ENCODE measurements at regions not wholly inside any gene's neighbourhood (a gene's known extent, or its start where the extent isn't known, plus 50 kb on each side); places are given as distances from the start of the nearest gene placed in this dataset.
"Not testable (repeated sequence)": the region's sequence is repeated elsewhere in the genome, so short reads cannot be mapped to it uniquely, and the experiment has no call there.

- intact Hi-C loops (cut with micrococcal nuclease), result no loop called here
- ChIA-PET CTCF (interaction anchor here (1.1 to 1.5 kb wide), 3 partner anchors 13 to 187 kb away, joined by 3 to 4 read pairs (median 4); no protein-coding TSS in a partner anchor), POLR2A (no interaction called here)
- Mint-ChIP-seq H3K27me3 (peaks cover 6% of the 10 kb centered on the region), H3K36me3 (ENCODE audit: low read depth) (peaks cover 2% of the 10 kb centered on the region), H3K9me3 (peaks cover 6% of the 10 kb centered on the region), H3K27ac (no peak overlapping the region), H3K4me1 (ENCODE audit: low read depth) (peaks cover 13% of the 10 kb centered on the region), H3K4me3 (no peak overlapping the region)
- DNase-seq (no peak), ATAC-seq (no peak)
- no peak for TF ChIP-seq CTCF (IDR thresholded peaks at IDR 0.05)
Observed at GRCh38 chr9:94026816-94027215, 57.4 kb upstream of the PTPDC1 start.

- H3K27me3 Mint-ChIP-seq; H3K9me3 Mint-ChIP-seq; H3K4me1 Mint-ChIP-seq (ENCODE audit: low read depth); ATAC-seq; POLR2A ChIA-PET; H3K36me3 Mint-ChIP-seq (ENCODE audit: low read depth); intact Hi-C loops (cut with micrococcal nuclease); H3K27ac Mint-ChIP-seq; DNase-seq; H3K4me3 Mint-ChIP-seq; CTCF ChIA-PET: not testable (repeated sequence)
Observed at GRCh38 chr9:94022476-94022875, 61.8 kb upstream of the PTPDC1 start.

- ATAC-seq; H3K27ac Mint-ChIP-seq; H3K9me3 Mint-ChIP-seq; intact Hi-C loops (cut with micrococcal nuclease); H3K27me3 Mint-ChIP-seq; POLR2A ChIA-PET; CTCF ChIA-PET; H3K36me3 Mint-ChIP-seq (ENCODE audit: low read depth); H3K4me3 Mint-ChIP-seq; H3K4me1 Mint-ChIP-seq (ENCODE audit: low read depth); DNase-seq: not testable (repeated sequence)
Observed at GRCh38 chr9:94020836-94021235, 63.4 kb upstream of the PTPDC1 start.

GRCh38 chr9:94018628-94019027 is 63.5 kb upstream of the BARX1 start:
- Mint-ChIP-seq H3K27me3 (no peaks in the 10 kb centered on the region), H3K9me3 (peaks cover 6% of the 10 kb centered on the region), H3K4me1 (ENCODE audit: low read depth) (no peaks in the 10 kb centered on the region), H3K4me3 (no peak overlapping the region), H3K36me3 (ENCODE audit: low read depth) (no peaks in the 10 kb centered on the region), H3K27ac (no peak overlapping the region)
- POLR2A ChIA-PET, result no interaction called here
- CTCF ChIA-PET, result no interaction called here
- no peak for TF ChIP-seq CTCF (IDR thresholded peaks at IDR 0.05)
- ATAC-seq (no peak), DNase-seq (no peak)
- intact Hi-C loops (cut with micrococcal nuclease), result no loop called here

GRCh38 chr9:94017939-94018531 is 62.9 kb upstream of the BARX1 start:
- Mint-ChIP-seq H3K27ac (no peak overlapping the region), H3K4me1 (ENCODE audit: low read depth) (no peaks in the 10 kb centered on the region), H3K4me3 (no peak overlapping the region), H3K9me3 (peaks cover 6% of the 10 kb centered on the region), H3K36me3 (ENCODE audit: low read depth) (no peaks in the 10 kb centered on the region), H3K27me3 (no peaks in the 10 kb centered on the region)
- POLR2A ChIA-PET, result no interaction called here
- intact Hi-C loops (cut with micrococcal nuclease), result no loop called here
- ATAC-seq (no peak), DNase-seq (no peak)
- CTCF ChIA-PET, result no interaction called here
- TF ChIP-seq CTCF (IDR thresholded peaks at IDR 0.05), result no peak

- Mint-ChIP-seq H3K27me3 (no peaks in the 10 kb centered on the region), H3K4me1 (ENCODE audit: low read depth) (peaks cover 1% of the 10 kb centered on the region), H3K36me3 (ENCODE audit: low read depth) (no peaks in the 10 kb centered on the region), H3K9me3 (peaks cover 3% of the 10 kb centered on the region), H3K4me3 (no peak overlapping the region), H3K27ac (no peak overlapping the region)
- no peak for ATAC-seq
- ChIA-PET CTCF (interaction anchor here (1.2 to 5.2 kb wide), 2 partner anchors 14 to 196 kb away, joined by 5 to 43 read pairs; no protein-coding TSS in a partner anchor), POLR2A (no interaction called here)
- intact Hi-C loops (cut with micrococcal nuclease), result no loop called here
- DNase-seq, result no peak
- no peak for TF ChIP-seq CTCF (IDR thresholded peaks at IDR 0.05)
Observed at GRCh38 chr9:94016744-94017143, 61.6 kb upstream of the BARX1 start.
